GM12801 (cell line): ENCODE measurements at regions not wholly inside any gene's neighbourhood (a gene's known extent, or its start where the extent isn't known, plus 50 kb on each side); places are given as distances from the start of the nearest gene placed in this dataset.

Experiments used
- TF ChIP-seq, protein P1 (sequence below): IDR thresholded peaks from one replicate; pipeline ENCODE4 v1.5.1; 2011; ENCODE audit warnings: control low read depth; ENCODE audit not compliant: insufficient read length; ENCODE audit errors: extremely low read depth

- TF ChIP-seq, protein P1, sequence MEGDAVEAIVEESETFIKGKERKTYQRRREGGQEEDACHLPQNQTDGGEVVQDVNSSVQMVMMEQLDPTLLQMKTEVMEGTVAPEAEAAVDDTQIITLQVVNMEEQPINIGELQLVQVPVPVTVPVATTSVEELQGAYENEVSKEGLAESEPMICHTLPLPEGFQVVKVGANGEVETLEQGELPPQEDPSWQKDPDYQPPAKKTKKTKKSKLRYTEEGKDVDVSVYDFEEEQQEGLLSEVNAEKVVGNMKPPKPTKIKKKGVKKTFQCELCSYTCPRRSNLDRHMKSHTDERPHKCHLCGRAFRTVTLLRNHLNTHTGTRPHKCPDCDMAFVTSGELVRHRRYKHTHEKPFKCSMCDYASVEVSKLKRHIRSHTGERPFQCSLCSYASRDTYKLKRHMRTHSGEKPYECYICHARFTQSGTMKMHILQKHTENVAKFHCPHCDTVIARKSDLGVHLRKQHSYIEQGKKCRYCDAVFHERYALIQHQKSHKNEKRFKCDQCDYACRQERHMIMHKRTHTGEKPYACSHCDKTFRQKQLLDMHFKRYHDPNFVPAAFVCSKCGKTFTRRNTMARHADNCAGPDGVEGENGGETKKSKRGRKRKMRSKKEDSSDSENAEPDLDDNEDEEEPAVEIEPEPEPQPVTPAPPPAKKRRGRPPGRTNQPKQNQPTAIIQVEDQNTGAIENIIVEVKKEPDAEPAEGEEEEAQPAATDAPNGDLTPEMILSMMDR, result no peak
Observed at GRCh38 chr6:137705160-137706082, 161.6 kb upstream of the TNFAIP3 start.

GRCh38 chr6:137706083-137706750 is 160.8 kb upstream of the TNFAIP3 start:
- TF ChIP-seq, protein P1, result no peak

- TF ChIP-seq, protein P1, result no peak
Observed at GRCh38 chr6:137707038-137707589, 159.9 kb upstream of the TNFAIP3 start.

DNA sequence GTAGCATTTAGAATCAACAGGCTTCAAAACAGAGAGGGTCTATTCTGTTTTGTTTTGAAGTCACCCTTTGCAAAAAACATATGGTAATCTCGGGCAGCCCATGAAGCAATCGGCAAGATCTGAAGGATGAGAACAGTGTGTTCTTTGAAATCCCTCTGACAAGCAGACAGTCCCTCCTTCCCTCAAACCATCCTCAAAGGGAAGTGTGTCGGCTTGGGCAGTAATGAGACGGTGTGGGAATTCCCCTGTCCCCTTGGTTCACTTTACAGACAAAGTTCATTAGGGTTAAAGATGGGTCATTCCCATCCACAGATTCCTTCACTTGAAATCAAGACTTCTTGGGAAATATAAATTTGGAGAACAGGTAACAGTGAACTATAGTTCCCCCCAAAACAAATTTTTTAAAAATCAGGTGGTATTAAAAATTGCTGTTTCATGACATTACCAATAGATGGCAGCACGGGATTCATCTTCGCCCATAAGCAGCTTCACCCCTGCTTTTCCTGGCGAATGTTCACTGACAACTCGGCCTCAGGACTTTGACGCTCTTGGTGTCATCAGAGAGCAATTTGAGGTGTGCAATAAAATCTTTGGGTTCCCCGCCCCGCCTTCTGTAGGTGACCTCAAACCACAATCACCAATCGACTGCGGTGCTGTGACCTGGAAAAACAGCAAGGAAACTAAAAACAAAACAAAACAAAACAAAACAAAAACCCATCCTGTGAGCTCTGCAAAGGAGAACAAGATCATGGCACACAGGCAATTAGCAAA is 159.3 kb upstream of the TNFAIP3 start:
- TF ChIP-seq, protein P1, result no peak

DNA sequence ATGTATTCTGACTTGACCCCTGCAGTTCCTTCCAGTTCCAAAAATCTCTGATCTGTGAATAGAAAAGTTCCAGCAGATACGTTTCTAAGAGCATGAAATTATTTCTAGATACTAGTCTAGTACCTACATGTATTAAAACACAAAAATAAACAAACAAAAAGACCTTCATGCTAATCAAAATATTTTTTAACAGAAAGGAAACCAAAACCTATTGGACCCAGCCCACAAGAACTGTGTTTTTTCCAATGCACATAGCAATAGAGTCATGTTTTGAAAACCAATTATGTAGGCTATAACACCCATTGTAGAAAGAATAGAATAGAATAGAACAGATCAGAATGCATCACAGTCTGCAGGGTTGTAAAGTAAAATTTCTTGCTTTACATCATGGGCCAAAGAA is 158.6 kb upstream of the TNFAIP3 start:
- TF ChIP-seq, protein P1, result no peak

DNA sequence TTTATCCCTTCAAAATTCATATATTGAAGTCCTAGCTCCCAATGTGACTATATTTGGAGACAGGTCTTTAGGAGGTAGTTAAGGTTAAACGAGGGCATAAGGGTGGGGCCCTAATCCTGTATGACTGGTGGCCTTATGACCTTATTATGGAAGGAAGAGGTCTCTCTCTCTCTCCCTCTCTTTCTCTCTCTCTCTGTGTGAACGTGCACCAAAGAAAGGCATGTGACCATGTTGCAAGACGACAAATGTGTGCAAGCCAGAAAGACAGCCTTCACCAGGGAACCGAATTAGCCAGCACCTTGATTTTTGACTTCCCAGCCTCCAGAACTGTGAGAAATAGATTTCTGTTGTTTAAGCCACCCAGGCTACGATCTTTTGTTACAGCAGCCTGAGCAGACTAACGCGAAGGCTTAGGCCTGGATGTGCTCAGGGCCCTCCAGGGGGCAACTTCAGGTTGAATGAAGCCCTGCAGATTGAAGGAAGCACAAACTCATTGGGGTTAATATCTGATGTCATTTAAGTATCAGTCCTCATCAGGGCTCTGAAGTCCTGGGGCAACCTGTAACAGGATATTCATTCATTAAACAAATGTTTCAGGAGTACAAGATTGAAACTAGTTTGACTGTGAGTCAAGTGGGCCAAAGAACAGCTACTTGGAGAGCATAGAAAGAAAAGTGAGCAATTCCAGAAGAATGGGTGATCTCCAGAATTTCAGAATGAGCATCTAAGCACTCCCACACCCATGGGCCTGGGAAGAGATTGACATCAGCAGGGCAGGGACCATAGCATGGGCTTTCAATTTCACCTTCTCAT is 157.4 kb upstream of the TNFAIP3 start:
- TF ChIP-seq, protein P1, result no peak
